GM21447 (cell line): ENCODE measurements at regions not wholly inside any gene's neighbourhood (a gene's known extent, or its start where the extent isn't known, plus 50 kb on each side); places are given as distances from the start of the nearest gene placed in this dataset.

Experiments
- ATAC-seq: cut with Tn5 transposase; IDR thresholded peaks from one replicate; pipeline ENCODE4 v1.9.1; 2021; ENCODE audit not compliant: unreplicated experiment

DNA sequence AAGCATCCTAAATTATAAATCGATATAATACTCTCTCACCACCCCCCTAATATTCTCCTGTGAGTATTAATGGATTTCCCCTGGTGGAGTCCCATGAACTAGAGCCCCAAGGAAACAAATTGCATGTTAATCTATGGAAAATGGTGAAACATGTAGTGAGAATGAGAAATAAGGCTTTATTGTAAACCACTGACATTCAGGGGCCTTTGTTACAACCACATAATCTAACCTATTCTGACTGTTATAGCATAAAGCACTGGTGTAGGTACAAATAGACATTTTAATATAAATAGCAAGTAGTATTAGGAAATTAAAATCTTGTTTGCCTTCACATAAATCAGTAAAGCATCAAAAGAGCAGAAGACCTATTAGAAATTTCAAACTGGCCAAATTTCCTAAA lies 65.3 kb upstream of the TLK1 start:
- ATAC-seq, result no peak

DNA sequence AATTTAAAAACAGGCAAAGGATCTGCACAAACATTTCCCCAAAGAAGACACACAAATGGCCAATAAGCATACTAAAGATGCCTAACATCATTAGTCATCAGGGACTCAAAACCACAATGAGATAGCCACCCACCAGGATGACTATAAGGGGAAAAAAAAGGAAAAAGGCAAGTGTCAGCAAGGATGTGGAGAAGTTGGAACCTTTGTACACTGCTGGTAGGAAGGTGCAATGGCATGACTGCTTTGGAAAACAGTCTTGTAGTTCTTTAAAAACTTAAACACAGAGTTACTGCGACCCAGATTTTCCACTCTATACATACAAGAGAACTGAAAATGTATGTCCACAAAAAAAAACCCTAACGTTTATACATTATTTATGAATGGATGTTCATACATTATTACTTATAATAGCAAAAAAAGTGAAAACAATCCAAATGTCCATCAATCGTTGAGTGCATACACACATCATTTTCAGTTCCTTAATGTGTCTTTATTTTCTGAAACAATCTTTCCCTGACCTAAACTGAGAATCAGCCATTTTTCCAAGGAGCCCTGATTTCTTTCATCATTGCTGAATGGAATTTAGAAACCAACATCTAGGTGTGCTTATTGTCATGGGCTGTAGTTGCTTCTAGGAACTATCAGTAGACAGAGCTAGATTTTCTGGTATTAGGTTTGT lies 64.7 kb upstream of the TLK1 start:
- ATAC-seq, result no peak

- no peak for ATAC-seq
Observed at GRCh38 chr2:171217330-171217729, 56.6 kb upstream of the TLK1 start.

- no peak for ATAC-seq
Observed at GRCh38 chr2:171216631-171217030, 55.9 kb upstream of the TLK1 start.

DNA sequence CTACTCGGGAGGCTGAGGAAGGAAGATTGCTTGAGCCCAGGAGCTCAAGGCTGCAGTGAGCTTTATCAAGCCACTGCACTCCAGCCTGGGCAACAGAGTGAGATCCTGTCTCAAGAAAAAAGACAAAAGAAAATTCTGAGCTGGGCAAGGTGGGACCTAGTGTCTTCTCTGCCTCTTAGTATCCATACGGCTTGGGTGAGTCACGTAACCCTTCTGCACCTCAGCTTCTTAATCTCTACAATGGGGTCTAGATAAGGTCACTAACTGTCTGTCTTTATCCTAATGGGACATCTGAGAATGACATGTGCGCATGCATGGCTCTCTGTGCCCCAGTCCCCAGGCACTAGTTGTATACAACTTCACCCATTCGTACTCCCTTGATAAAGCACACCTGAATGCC lies 53.4 kb upstream of the TLK1 start:
- no peak for ATAC-seq

GRCh38 chr2:171210864-171211431 lies 50.3 kb upstream of the TLK1 start:
- ATAC-seq, result peak; percentile 85
